HUES64 (cell line): ENCODE measurements at regions not wholly inside any gene's neighbourhood (a gene's known extent, or its start where the extent isn't known, plus 50 kb on each side); places are given as distances from the start of the nearest gene placed in this dataset.

Experiments used
- H3K27ac ChIP-seq: 2 replicates; pipeline ENCODE4 v1.7.0; 2013; ENCODE audit warnings: low read depth, low read length, inconsistent platforms
- H3K27me3 ChIP-seq: 2 replicates; pipeline ENCODE4 v1.6.1; 2013; ENCODE audit warnings: mild to moderate bottlenecking, low read length; ENCODE audit not compliant: insufficient read depth
- H3K36me3 ChIP-seq: 2 replicates; pipeline ENCODE4 v1.6.1; 2013; ENCODE audit warnings: mild to moderate bottlenecking, low read length; ENCODE audit not compliant: insufficient read depth
- H3K4me1 ChIP-seq: 2 replicates; pipeline ENCODE4 v1.6.1; 2013; ENCODE audit warnings: mild to moderate bottlenecking, low read length, moderate library complexity; ENCODE audit not compliant: insufficient read depth
- H3K4me3 ChIP-seq: 2 replicates; pipeline ENCODE4 v1.5.1; 2013; ENCODE audit warnings: mild to moderate bottlenecking, low read length, moderate library complexity
- H3K9ac ChIP-seq: 2 replicates; pipeline ENCODE4 v1.6.1; 2013; ENCODE audit warnings: mild to moderate bottlenecking, low read depth, low read length
- H3K9me3 ChIP-seq: 2 replicates; pipeline ENCODE4 v1.6.1; 2013; ENCODE audit warnings: low read depth, low read length; ENCODE audit not compliant: insufficient read depth
- WGBS: fragments of 150-250, 120-280 bp; methylation state at CpG from one replicate; pipeline ENCODE4 v1.1.7; 2013; ENCODE audit warnings: missing lambda C conversion rate; 5-methylcytosine and 5-hydroxymethylcytosine counted together

- Histone ChIP-seq H3K4me3 (no peak overlapping the region), H3K36me3 (no peaks in the 10 kb centered on the region), H3K4me1 (peaks cover 10% of the 10 kb centered on the region; the same call in 1 of the 2 replicates), H3K9ac (no peak overlapping the region), H3K27ac (no peak overlapping the region), H3K9me3 (no peaks in the 10 kb centered on the region), H3K27me3 (no peaks in the 10 kb centered on the region)
- WGBS = 90% methylated on average over 3 of the region's 3 CpGs
These were observed 281.9 kb upstream of the TLE4 start for GRCh38 chr9:79289856-79290255.

GRCh38 chr9:79292731-79293280 is 279.0 kb upstream of the TLE4 start:
- no peak overlapping the region for H3K27ac ChIP-seq
- H3K4me3 ChIP-seq = no peak overlapping the region
- no peaks in the 10 kb centered on the region for H3K27me3 ChIP-seq
- peaks cover 4% of the 10 kb centered on the region; the same call in 1 of the 2 replicates for H3K4me1 ChIP-seq
- WGBS = 98% methylated on average over 1 of the region's 1 CpG
- no peaks in the 10 kb centered on the region for H3K36me3 ChIP-seq
- no peaks in the 10 kb centered on the region for H3K9me3 ChIP-seq
- no peak overlapping the region for H3K9ac ChIP-seq

- no peak overlapping the region for H3K4me3 ChIP-seq
- no peaks in the 10 kb centered on the region for H3K9me3 ChIP-seq
- WGBS = 86% methylated on average over 6 of the region's 6 CpGs
- H3K4me1 ChIP-seq = peaks cover 32% of the 10 kb centered on the region
- no peaks in the 10 kb centered on the region for H3K36me3 ChIP-seq
- H3K27me3 ChIP-seq = no peaks in the 10 kb centered on the region
- H3K27ac ChIP-seq = no peak overlapping the region
- H3K9ac ChIP-seq = no peak overlapping the region
These were observed 271.7 kb upstream of the TLE4 start for GRCh38 chr9:79300068-79300467.

GRCh38 chr9:79301085-79301484 is 270.7 kb upstream of the TLE4 start:
- Histone ChIP-seq H3K27ac (no peak overlapping the region), H3K9ac (no peak overlapping the region), H3K36me3 (no peaks in the 10 kb centered on the region), H3K9me3 (no peaks in the 10 kb centered on the region), H3K27me3 (no peaks in the 10 kb centered on the region), H3K4me3 (no peak overlapping the region), H3K4me1 (peaks cover 32% of the 10 kb centered on the region)
- 20% methylated on average over 1 of the region's 2 CpGs for WGBS

GRCh38 chr9:79301551-79302391 is 270.0 kb upstream of the TLE4 start:
- H3K9me3 ChIP-seq = no peaks in the 10 kb centered on the region
- no peaks in the 10 kb centered on the region for H3K27me3 ChIP-seq
- 78% methylated on average over 7 of the region's 8 CpGs for WGBS
- no peaks in the 10 kb centered on the region for H3K36me3 ChIP-seq
- H3K4me3 ChIP-seq = no peak overlapping the region
- no peak overlapping the region for H3K9ac ChIP-seq
- H3K4me1 ChIP-seq = peaks cover 32% of the 10 kb centered on the region
- no peak overlapping the region for H3K27ac ChIP-seq

- Histone ChIP-seq H3K27ac (no peak overlapping the region), H3K4me1 (peaks cover 32% of the 10 kb centered on the region), H3K9ac (no peak overlapping the region), H3K9me3 (no peaks in the 10 kb centered on the region), H3K36me3 (no peaks in the 10 kb centered on the region), H3K4me3 (no peak overlapping the region), H3K27me3 (no peaks in the 10 kb centered on the region)
- 79% methylated on average over 2 of the region's 4 CpGs for WGBS
These were observed 269.2 kb upstream of the TLE4 start for GRCh38 chr9:79302569-79302968.

- Histone ChIP-seq H3K27me3 (no peaks in the 10 kb centered on the region), H3K9ac (no peak overlapping the region), H3K4me3 (no peak overlapping the region), H3K4me1 (peaks cover 3% of the 10 kb centered on the region), H3K27ac (no peak overlapping the region), H3K36me3 (no peaks in the 10 kb centered on the region), H3K9me3 (no peaks in the 10 kb centered on the region)
- WGBS = 90% methylated on average over 6 of the region's 6 CpGs
These were observed 263.8 kb upstream of the TLE4 start for GRCh38 chr9:79308012-79308411.

- no peaks in the 10 kb centered on the region for H3K36me3 ChIP-seq
- WGBS = 88% methylated on average over 13 of the region's 13 CpGs
- H3K27me3 ChIP-seq = no peaks in the 10 kb centered on the region
- H3K27ac ChIP-seq = no peak overlapping the region
- no peaks in the 10 kb centered on the region for H3K9me3 ChIP-seq
- peaks cover 7% of the 10 kb centered on the region for H3K4me1 ChIP-seq
- H3K4me3 ChIP-seq = no peak overlapping the region
- H3K9ac ChIP-seq = no peak overlapping the region
These were observed 258.9 kb upstream of the TLE4 start for GRCh38 chr9:79312686-79313421.

- H3K9ac ChIP-seq = no peak overlapping the region
- H3K4me3 ChIP-seq = no peak overlapping the region
- H3K9me3 ChIP-seq = no peaks in the 10 kb centered on the region
- no peaks in the 10 kb centered on the region for H3K27me3 ChIP-seq
- WGBS = 89% methylated on average over 3 of the region's 3 CpGs
- H3K36me3 ChIP-seq = no peaks in the 10 kb centered on the region
- H3K4me1 ChIP-seq = no peaks in the 10 kb centered on the region
- H3K27ac ChIP-seq = no peak overlapping the region
These were observed 246.3 kb upstream of the TLE4 start for GRCh38 chr9:79325501-79325900.

GRCh38 chr9:79329861-79330260 is 241.9 kb upstream of the TLE4 start:
- no peaks in the 10 kb centered on the region for H3K36me3 ChIP-seq
- no peak overlapping the region for H3K9ac ChIP-seq

GRCh38 chr9:79334001-79334400 is 237.8 kb upstream of the TLE4 start:
- no peak overlapping the region for H3K27ac ChIP-seq
- no peak overlapping the region for H3K4me3 ChIP-seq
- WGBS = 93% methylated on average over 6 of the region's 6 CpGs
- 0 out of 2 replicates have a peak, but pooled peaks cover 8% of the 10 kb centered on the region for H3K9me3 ChIP-seq
- 0 out of 2 replicates have a peak, but pooled peaks cover 6% of the 10 kb centered on the region for H3K4me1 ChIP-seq
- no peak overlapping the region for H3K9ac ChIP-seq
- H3K36me3 ChIP-seq = no peaks in the 10 kb centered on the region
- no peaks in the 10 kb centered on the region for H3K27me3 ChIP-seq

More at GRCh38 chr9:79329861-79330260, 241.9 kb upstream of the TLE4 start:
- 95% methylated on average over 1 of the region's 1 CpG for WGBS
- no peak overlapping the region for H3K27ac ChIP-seq
- no peaks in the 10 kb centered on the region for H3K9me3 ChIP-seq
- no peak overlapping the region for H3K4me3 ChIP-seq
- 0 out of 2 replicates have a peak, but pooled peaks cover 6% of the 10 kb centered on the region for H3K4me1 ChIP-seq
- H3K27me3 ChIP-seq = no peaks in the 10 kb centered on the region
